Mesenchymal stem cell (in vitro differentiated cells and primary cell): ENCODE measurements at regions not wholly inside any gene's neighbourhood (a gene's known extent, or its start where the extent isn't known, plus 50 kb on each side); places are given as distances from the start of the nearest gene placed in this dataset.

Experiments
- DNase-seq: peaks from one replicate; pipeline ENCODE4 v3.0.0-alpha.2; 2013
- H2AFZ ChIP-seq: one replicate; pipeline ENCODE4 v1.6.1; 2013; ENCODE audit warnings: low read depth, mild to moderate bottlenecking, control low read depth, inconsistent platforms, low read length, moderate library complexity
- H2AK5ac ChIP-seq: 2 replicates; pipeline ENCODE4 v1.6.1; 2013; ENCODE audit warnings: low read length, moderate library complexity, mild to moderate bottlenecking, inconsistent platforms; ENCODE audit not compliant: severe bottlenecking
- H2BK120ac ChIP-seq: one replicate; pipeline ENCODE4 v1.6.1; 2013; ENCODE audit warnings: low read depth, mild to moderate bottlenecking, inconsistent platforms, low read length, moderate library complexity
- H2BK12ac ChIP-seq, 2 experiments: one replicate each; pipeline ENCODE4 v1.6.1; 2013; ENCODE audit warnings: inconsistent platforms in 2 of 2, low read length in 2 of 2, mild to moderate bottlenecking in 2 of 2, moderate library complexity in 2 of 2, control low read depth in 1 of 2
- H2BK15ac ChIP-seq: one replicate; pipeline ENCODE4 v1.6.1; 2013; ENCODE audit warnings: mild to moderate bottlenecking, low read depth, inconsistent platforms; ENCODE audit not compliant: poor library complexity, severe bottlenecking
- H2BK5ac ChIP-seq: 2 replicates; pipeline ENCODE4 v1.6.1; 2013; ENCODE audit warnings: low read depth, mild to moderate bottlenecking, low read length, control low read depth, inconsistent platforms; ENCODE audit not compliant: poor library complexity, severe bottlenecking
- H3K14ac ChIP-seq, 2 experiments: one replicate each; pipeline ENCODE4 v1.6.1; 2013; ENCODE audit warnings: inconsistent platforms in 2 of 2, low read length in 2 of 2, control low read depth in 1 of 2, mild to moderate bottlenecking in 1 of 2, moderate library complexity in 1 of 2
- H3K18ac ChIP-seq, 2 experiments: one replicate each; pipeline ENCODE4 v1.6.1; 2013; ENCODE audit warnings: inconsistent platforms in 2 of 2, low read length in 2 of 2, control low read depth in 1 of 2, low read depth in 1 of 2, mild to moderate bottlenecking in 1 of 2
- H3K23ac ChIP-seq, 2 experiments: one replicate each; pipeline ENCODE4 v1.6.1; 2013; ENCODE audit warnings: inconsistent platforms in 2 of 2, low read length in 2 of 2, mild to moderate bottlenecking in 2 of 2, moderate library complexity in 2 of 2, control low read depth in 1 of 2
- H3K27ac ChIP-seq: 2 replicates; pipeline ENCODE4 v1.5.1; 2013; ENCODE audit warnings: mild to moderate bottlenecking, moderate library complexity, low read length, control low read depth, inconsistent platforms; ENCODE audit not compliant: poor library complexity, severe bottlenecking
- H3K27me3 ChIP-seq, 2 experiments: 2 replicates each; pipeline versions ENCODE4 v1.6.1 to v1.7.0; 2013; ENCODE audit warnings: low read length in 2 of 2, mild to moderate bottlenecking in 2 of 2, moderate library complexity in 2 of 2, control low read depth in 1 of 2, inconsistent platforms in 1 of 2; ENCODE audit not compliant: control insufficient read depth in 1 of 2, insufficient read depth in 1 of 2
- H3K36me3 ChIP-seq, 2 experiments: 2 replicates each; pipeline versions ENCODE4 v1.6.1 to v1.7.0; 2013; ENCODE audit warnings: low read length in 2 of 2, control low read depth in 1 of 2, inconsistent platforms in 1 of 2, low read depth in 1 of 2, mild to moderate bottlenecking in 1 of 2; ENCODE audit not compliant: insufficient read depth in 2 of 2, control insufficient read depth in 1 of 2
- H3K4ac ChIP-seq, 2 experiments: one replicate each; pipeline ENCODE4 v1.6.1; 2013; ENCODE audit warnings: inconsistent platforms in 2 of 2, low read length in 2 of 2, mild to moderate bottlenecking in 2 of 2, moderate library complexity in 2 of 2, control low read depth in 1 of 2, low read depth in 1 of 2
- H3K4me1 ChIP-seq: 2 replicates; pipeline ENCODE4 v1.6.1; 2013; ENCODE audit warnings: low read depth, low read length, control low read depth; ENCODE audit not compliant: control insufficient read depth, insufficient read depth
- H3K4me2 ChIP-seq: 2 replicates; pipeline ENCODE4 v1.6.1; 2013; ENCODE audit warnings: low read length, mild to moderate bottlenecking, inconsistent platforms; ENCODE audit not compliant: poor library complexity, severe bottlenecking
- H3K4me3 ChIP-seq, 2 experiments: 2 replicates each; pipeline versions ENCODE4 v1.5.1 to v1.7.0; 2013; ENCODE audit warnings: low read length in 2 of 2, mild to moderate bottlenecking in 2 of 2, control low read depth in 1 of 2, low read depth in 1 of 2; ENCODE audit not compliant: insufficient read depth in 1 of 2
- H3K79me1 ChIP-seq: replicated peaks from 2 replicates; pipeline ENCODE4 v1.6.1; 2013; ENCODE audit warnings: mild to moderate bottlenecking, control low read depth, low read length, inconsistent platforms; ENCODE audit not compliant: poor library complexity, severe bottlenecking
- H3K9ac ChIP-seq: 2 replicates; pipeline ENCODE4 v1.7.0; 2013; ENCODE audit warnings: mild to moderate bottlenecking, low read length, moderate library complexity
- H3K9me3 ChIP-seq: 2 replicates; pipeline ENCODE4 v1.7.0; 2013; ENCODE audit warnings: mild to moderate bottlenecking, low read length; ENCODE audit not compliant: control insufficient read depth
- H4K8ac ChIP-seq: one replicate; pipeline ENCODE4 v1.6.1; 2013; ENCODE audit warnings: inconsistent platforms, mild to moderate bottlenecking, low read length, moderate library complexity
- H4K91ac ChIP-seq: one replicate; pipeline ENCODE4 v1.6.1; 2013; ENCODE audit warnings: mild to moderate bottlenecking, low read length, inconsistent platforms
- WGBS: methylation state at CpG from one replicate; pipeline ENCODE4 v1.1.7; 2013; ENCODE audit warnings: mixed read lengths; 5-methylcytosine and 5-hydroxymethylcytosine counted together

GRCh38 chr20:62586799-62587198, 55.5 kb upstream of the SLCO4A1 start:
- H3K4me3 ChIP-seq, result no peak overlapping the region
- WGBS, result 66% methylated on average over 8 of the region's 8 CpGs

GRCh38 chr20:62587757-62588402, 54.4 kb upstream of the SLCO4A1 start:
- no peak overlapping the region for H3K27ac ChIP-seq
- H3K4me3 ChIP-seq, result peak overlapping the region in 1 of 2 experiments; percentile 51
- H3K4ac ChIP-seq, result no peak overlapping the region
- no peak overlapping the region for H2BK120ac ChIP-seq
- no peak overlapping the region for H3K9ac ChIP-seq
- no peaks in the 10 kb centered on the region for H3K36me3 ChIP-seq
- H2AFZ ChIP-seq, result no peak overlapping the region
- H4K91ac ChIP-seq, result no peak overlapping the region
- no peak overlapping the region for H3K4me2 ChIP-seq
- H2AK5ac ChIP-seq, result no peak overlapping the region
- peaks cover 35 to 48% of the 10 kb centered on the region in 2 experiments for H3K27me3 ChIP-seq
- H2BK12ac ChIP-seq, result no peak overlapping the region
- 70% methylated on average over 20 of the region's 20 CpGs for WGBS
- no peak overlapping the region for H3K14ac ChIP-seq
- H3K23ac ChIP-seq, result no peak overlapping the region
- H2BK5ac ChIP-seq, result no peak overlapping the region
- H3K4me1 ChIP-seq, result peaks cover 3% of the 10 kb centered on the region
- H3K79me1 ChIP-seq, result no peaks in the 10 kb centered on the region
- H4K8ac ChIP-seq, result no peak overlapping the region
- DNase-seq, result no peak
- H3K9me3 ChIP-seq, result no peaks in the 10 kb centered on the region
- no peak overlapping the region for H2BK15ac ChIP-seq
- no peak overlapping the region for H3K18ac ChIP-seq

More at GRCh38 chr20:62586799-62587198, 55.5 kb upstream of the SLCO4A1 start:
- Histone ChIP-seq H3K9ac (no peak overlapping the region), H2AK5ac (no peak overlapping the region), H2BK12ac (no peak overlapping the region), H4K91ac (no peak overlapping the region), H3K9me3 (no peaks in the 10 kb centered on the region), H3K23ac (no peak overlapping the region), H4K8ac (no peak overlapping the region), H3K14ac (no peak overlapping the region), H3K4ac (no peak overlapping the region), H3K27ac (no peak overlapping the region), H3K27me3 (peaks cover 44 to 59% of the 10 kb centered on the region in 2 experiments), H3K36me3 (no peaks in the 10 kb centered on the region), H2AFZ (no peak overlapping the region), H3K79me1 (no peaks in the 10 kb centered on the region), H2BK15ac (no peak overlapping the region), H3K18ac (no peak overlapping the region), H2BK120ac (no peak overlapping the region), H3K4me1 (peaks cover 3% of the 10 kb centered on the region), H3K4me2 (no peak overlapping the region), H2BK5ac (no peak overlapping the region)
- DNase-seq, result no peak

GRCh38 chr20:62588458-62589149, 53.7 kb upstream of the SLCO4A1 start:
- peak overlapping the region in 1 of 2 experiments; percentile 51 for H3K4me3 ChIP-seq
- H3K4me2 ChIP-seq, result no peak overlapping the region
- no peak overlapping the region for H2AFZ ChIP-seq
- H4K91ac ChIP-seq, result no peak overlapping the region
- H3K23ac ChIP-seq, result no peak overlapping the region
- H3K36me3 ChIP-seq, result no peaks in the 10 kb centered on the region
- H3K27me3 ChIP-seq, result peaks cover 28 to 48% of the 10 kb centered on the region in 2 experiments
- H3K4me1 ChIP-seq, result peaks cover 3% of the 10 kb centered on the region
- H2BK15ac ChIP-seq, result no peak overlapping the region
- no peak overlapping the region for H4K8ac ChIP-seq
- no peak overlapping the region for H3K18ac ChIP-seq
- no peak overlapping the region for H2BK5ac ChIP-seq
- H3K9me3 ChIP-seq, result no peaks in the 10 kb centered on the region
- H3K14ac ChIP-seq, result no peak overlapping the region
- 80% methylated on average over 13 of the region's 13 CpGs for WGBS
- H3K4ac ChIP-seq, result no peak overlapping the region
- H3K9ac ChIP-seq, result no peak overlapping the region
- no peak overlapping the region for H2AK5ac ChIP-seq
- no peak overlapping the region for H2BK120ac ChIP-seq
- DNase-seq, result no peak
- H3K79me1 ChIP-seq, result no peaks in the 10 kb centered on the region
- H3K27ac ChIP-seq, result no peak overlapping the region
- H2BK12ac ChIP-seq, result no peak overlapping the region

GRCh38 chr20:62589150-62589498, 53.2 kb upstream of the SLCO4A1 start:
- Histone ChIP-seq H3K4ac (no peak overlapping the region), H3K27me3 (peaks cover 23 to 46% of the 10 kb centered on the region in 2 experiments), H2AK5ac (no peak overlapping the region), H2BK5ac (no peak overlapping the region), H3K23ac (no peak overlapping the region), H4K8ac (no peak overlapping the region), H3K36me3 (no peaks in the 10 kb centered on the region), H3K79me1 (no peaks in the 10 kb centered on the region), H3K4me3 (no peak overlapping the region), H3K14ac (no peak overlapping the region), H2AFZ (no peak overlapping the region), H2BK12ac (no peak overlapping the region), H2BK15ac (no peak overlapping the region), H3K18ac (no peak overlapping the region), H3K4me2 (no peak overlapping the region), H2BK120ac (no peak overlapping the region), H3K9me3 (no peaks in the 10 kb centered on the region), H3K27ac (no peak overlapping the region), H4K91ac (no peak overlapping the region), H3K9ac (no peak overlapping the region), H3K4me1 (peaks cover 3% of the 10 kb centered on the region)
- no peak for DNase-seq
- WGBS, result 67% methylated on average over 9 of the region's 9 CpGs
